OCI-M1 (cell line): ENCODE measurements at regions not wholly inside any gene's neighbourhood (a gene's known extent, or its start where the extent isn't known, plus 50 kb on each side); places are given as distances from the start of the nearest gene placed in this dataset.
"Not testable (repeated sequence)": the region's sequence is repeated elsewhere in the genome, so short reads cannot be mapped to it uniquely, and the experiment has no call there.

Source experiments
- DNase-seq: peaks from one replicate; lab custom pipeline; 2025; lab: John Stamatoyannopoulos, UW

GRCh38 chr3:89923921-89924610 is 816.6 kb downstream of the EPHA3 start:
- DNase-seq = no peak

DNA sequence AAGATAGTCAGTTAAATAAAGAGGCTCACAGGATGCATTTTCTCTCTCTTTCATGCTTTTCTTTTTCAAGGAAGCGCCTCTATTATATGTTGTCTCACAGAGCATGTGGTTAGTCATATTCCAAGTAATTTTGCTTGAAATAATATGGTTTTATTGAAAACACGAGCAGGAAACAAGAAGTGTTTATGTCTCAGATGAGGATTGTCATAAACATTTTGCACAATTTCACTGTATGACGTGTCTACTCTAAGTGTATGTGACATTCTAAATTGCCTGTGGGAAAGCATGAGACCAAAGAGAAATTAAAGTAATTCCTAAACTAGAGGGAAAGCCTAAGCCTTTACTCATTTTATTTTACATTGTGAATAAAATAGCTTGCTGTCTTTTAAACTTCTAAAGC is 818.6 kb downstream of the EPHA3 start:
- no peak for DNase-seq

DNA sequence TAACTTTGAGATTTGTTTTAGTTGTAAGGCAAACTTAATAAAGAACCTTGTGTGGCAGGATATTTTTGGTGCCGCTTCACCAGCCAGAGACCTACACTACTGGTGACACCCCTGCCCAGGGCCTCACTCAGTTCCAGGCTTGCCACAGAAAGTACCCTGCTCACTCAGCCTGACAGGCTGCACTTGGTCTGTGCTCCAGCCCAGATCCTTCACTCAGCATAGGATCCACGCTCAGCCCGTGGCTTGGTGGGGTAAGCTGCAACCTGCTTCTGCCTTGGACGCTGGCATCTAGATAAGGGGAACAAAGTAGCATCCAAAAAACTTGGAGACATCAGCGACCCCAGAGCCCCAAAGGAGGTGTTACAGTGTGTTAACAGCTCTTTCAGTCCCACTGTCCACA is 825.5 kb downstream of the EPHA3 start:
- DNase-seq = no peak

- DNase-seq = not testable (repeated sequence)
Observed at GRCh38 chr3:89944461-89944860, 837.0 kb downstream of the EPHA3 start.

DNA sequence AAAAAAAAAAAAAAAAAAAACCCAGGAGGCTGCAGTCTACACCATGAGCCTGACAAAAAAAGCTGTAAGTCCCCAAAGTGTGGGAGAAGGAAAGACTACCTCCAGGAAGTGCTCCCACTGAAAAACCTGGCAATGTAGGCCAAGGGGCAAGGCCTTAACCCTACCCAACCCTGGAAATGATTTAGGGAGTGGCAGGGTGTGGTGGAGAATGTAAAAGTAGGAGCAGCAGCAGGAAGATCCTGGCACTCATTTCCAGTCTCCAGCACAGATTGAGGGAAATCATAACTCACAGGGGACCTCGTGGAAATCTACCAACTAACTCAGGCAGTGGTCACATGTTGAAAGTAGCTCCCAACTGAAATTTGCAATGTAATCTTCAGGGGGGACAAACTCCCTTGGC is 839.5 kb downstream of the EPHA3 start:
- DNase-seq = no peak

GRCh38 chr3:89947337-89947954 is 840.0 kb downstream of the EPHA3 start:
- DNase-seq = no peak

DNA sequence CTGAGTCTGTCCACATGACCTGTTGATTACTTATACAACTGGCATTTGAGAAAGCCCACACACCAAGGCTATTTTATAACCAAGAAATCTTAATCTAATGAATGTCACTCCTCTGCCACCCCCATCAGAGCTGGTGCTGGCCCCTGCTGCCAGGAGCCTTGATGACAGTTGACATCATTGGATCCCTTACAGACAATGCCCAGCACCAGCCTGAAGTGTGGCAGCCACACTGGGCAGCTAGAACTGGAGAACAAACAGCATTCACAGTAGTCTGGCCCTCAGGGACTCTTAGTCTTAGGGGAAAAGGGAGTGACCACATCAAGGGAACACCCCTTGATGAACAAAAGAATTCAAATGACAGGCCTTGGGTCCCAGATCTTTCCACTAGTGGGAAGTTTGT is 840.6 kb downstream of the EPHA3 start:
- no peak for DNase-seq

DNA sequence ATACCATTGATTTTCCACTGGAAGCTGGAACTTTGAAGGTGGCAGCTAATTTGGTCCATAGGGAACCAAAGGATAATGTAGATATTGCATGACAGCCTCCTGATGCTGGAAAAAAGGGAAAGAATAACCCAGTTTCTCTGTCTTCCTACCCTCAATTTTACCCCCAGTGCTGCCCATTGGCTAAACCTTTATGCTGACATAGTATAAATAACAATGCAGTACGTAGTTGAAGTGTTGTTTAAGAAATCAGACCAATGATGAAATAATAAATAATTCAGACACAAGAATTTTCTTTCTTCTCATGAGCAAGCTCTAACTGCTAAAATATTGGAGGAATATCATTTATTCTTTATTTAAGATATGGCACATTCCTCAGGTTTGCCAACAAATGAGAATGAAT is 843.4 kb downstream of the EPHA3 start:
- DNase-seq = no peak

DNA sequence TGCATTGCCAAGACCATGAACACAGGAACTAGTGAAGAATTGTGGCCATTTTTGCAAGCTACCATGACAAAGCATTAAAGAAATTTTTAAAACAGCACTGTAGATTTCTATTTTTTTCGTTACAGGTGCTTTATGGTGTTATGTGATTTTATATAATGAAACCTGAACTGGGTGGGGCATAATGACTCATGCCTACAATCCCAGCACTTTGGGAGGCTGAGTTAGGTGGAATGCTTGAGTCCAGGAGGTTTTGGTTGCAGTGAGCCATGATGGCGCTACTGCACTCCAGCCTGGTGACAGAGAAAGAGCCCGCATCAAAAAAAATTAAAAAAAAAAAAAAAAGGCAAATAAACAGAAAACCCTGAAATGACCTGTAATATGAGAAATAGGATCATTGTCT is 846.7 kb downstream of the EPHA3 start:
- no peak for DNase-seq

- DNase-seq = no peak
Observed at GRCh38 chr3:89955156-89955555, 847.7 kb downstream of the EPHA3 start.

- DNase-seq = no peak
Observed at GRCh38 chr3:89957451-89957850, 850.0 kb downstream of the EPHA3 start.

DNA sequence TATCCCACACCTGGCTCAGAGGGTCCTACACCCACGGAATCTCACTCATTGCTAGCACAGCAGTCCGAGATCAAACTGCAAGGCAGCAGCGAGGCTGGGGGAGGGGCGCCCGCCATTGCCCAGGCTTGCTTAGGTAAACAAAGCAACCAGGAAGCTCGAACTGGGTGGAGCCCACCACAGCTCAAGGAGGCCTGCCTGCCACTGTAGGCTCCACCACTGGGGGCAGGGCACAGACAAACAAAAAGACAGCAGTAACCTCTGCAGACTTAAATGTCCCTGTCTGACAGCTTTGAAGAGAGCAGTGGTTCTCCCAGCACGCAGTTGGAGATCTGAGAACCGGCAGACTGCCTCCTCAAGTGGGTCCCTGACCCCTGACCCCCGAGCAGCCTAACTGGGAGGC is 850.7 kb downstream of the EPHA3 start:
- not testable (repeated sequence) for DNase-seq

DNA sequence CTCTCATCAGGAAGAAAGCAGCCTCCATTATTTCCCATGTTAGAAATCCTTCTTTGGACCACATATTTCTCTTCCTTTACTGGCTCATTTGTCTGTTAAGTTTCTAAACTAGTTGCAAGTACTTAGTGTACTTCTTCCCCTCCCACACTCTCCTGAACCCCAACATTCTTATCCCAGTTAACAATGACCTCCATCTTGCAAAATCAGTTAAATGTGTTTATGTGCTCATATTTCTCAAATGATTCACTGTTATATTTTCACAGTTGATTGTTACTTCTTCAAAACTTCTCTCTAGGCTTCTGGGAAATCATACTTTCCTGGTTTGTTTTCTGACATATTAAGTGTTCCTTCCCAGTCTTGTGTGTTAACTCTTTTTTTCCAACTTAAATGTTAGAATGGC is 856.9 kb downstream of the EPHA3 start:
- DNase-seq = no peak

DNA sequence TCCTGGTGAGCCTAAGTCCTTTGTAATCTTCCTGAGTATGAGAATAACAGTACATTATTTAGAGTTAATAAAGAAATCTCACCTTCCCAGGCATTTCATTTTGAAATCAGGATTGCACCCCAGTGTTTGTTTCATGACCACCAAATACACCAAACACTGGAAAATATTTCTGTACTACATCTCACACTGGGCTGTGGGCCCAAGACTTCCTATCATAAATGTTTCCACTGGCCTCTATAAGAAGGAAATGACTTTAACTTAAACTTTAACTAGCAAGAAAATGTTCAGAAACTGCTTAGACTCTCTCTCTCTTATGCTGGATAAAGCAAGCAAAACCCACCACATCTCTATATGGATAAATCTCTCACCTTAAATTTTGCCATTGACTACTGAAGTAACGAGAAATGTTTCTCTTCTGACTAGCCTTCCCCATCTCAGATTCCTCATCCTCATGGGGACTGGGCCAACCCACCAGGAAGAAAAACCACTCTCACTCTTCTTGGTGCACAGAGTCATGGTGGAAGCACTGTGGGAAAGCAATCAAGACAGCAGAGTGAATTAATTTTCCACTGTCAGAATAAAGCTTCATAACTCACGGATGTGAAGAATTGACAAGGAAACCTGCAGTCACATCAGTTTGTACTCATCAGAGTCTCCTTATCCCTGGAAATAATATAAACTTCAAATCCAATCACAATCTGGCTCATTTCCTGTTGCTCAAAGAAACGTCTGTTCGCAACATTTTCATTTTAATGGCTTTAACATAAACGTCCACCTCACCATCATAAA is 859.6 kb downstream of the EPHA3 start:
- no peak for DNase-seq

DNA sequence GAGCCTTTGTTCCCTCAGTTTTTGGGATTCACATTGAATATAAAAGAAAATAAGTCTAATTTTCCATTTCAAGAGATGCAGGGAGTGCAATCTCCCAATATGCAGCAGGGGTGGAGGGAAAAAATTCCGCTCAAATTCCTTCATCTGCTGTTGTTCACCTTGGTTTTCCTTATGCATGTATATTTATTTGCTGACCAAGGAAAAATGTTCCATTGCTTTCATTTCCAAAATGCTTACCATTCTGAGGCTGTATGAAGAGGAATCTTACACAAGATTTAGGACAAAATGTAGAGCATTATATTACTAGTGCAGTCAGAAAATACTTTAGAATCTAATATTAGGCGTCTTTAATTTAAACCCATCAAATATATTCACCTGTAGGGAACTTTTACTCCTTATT is 863.9 kb downstream of the EPHA3 start:
- DNase-seq = no peak

DNA sequence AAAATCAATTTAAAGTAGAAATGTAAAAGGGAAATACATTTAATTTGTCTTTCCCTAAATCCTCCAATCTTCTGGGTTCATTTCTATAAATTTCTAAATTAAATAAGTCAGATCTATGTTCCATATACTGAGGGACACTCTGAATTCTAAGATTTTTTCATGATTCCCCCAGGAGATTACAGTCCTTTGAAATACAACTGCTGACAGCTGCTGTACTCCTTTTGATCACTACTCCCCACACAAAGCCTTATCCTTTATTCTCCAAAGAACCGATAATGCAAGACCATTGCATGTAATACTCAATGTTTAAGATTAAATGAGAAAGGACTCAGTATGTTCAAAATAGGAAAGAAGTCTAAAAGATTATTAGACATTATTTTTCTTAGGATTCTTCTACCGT is 865.7 kb downstream of the EPHA3 start:
- DNase-seq = no peak

- DNase-seq = no peak
Observed at GRCh38 chr3:89974903-89975519, 867.6 kb downstream of the EPHA3 start.

- no peak for DNase-seq
Observed at GRCh38 chr3:89983449-89983848, 876.0 kb downstream of the EPHA3 start.

DNA sequence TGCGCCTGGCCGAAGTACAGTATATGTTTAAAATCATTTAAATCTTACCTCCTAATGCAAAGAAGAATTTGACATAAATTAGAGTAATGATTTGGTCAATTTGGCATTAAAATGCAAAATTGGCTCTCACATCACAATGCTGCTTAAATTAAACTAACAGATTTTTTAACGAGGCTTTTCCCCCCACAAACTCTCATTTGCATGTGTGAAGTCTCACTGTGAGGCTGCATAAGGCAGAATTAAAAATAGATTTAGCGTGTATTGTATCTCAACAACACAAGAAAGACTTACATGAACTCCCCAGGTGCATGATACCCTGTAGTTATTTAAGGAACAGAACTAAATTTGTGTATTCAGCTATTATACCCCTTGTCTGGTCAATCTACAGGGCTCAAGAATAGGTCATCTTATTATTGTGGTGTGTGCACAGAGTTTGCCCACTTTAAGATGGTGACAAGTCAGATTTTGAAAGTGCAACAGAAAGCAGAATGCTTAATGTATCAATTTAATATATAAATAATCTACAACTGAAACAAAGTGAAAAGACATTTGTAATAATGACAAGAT is 897.9 kb downstream of the EPHA3 start:
- no peak for DNase-seq

DNA sequence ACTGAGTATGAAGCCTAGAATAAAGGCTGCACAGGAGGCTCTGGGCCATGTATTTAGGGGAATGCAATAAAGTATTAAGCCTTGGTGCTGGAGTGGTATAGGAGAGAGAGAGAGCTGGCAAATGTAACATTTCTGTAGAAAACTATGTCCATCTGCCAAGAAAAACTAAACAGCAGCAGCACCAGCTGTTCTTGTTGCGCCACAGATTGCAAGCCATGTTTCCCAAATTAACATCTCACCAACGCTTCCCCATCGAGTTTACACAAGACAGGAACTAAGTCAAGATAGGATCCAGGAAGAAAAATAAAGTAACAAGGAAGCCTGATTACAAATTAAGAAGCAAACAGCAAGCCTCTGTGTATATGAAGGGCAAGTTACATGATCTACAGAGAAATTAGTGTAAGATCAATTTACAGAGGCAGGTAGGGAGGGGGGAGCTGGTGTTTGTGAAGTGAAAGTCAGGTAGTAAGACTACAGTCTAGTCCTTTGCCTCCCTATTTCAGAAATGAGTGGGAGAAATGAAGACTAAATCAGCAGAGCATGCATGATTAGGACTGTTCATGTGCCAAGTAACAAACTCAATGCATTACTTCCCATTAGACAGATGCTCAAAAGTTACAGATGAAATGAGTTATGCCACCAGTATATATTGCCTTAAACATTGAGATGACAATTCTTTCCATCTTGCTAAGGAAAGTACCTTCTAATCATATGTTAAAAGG is 900.5 kb downstream of the EPHA3 start:
- no peak for DNase-seq

DNA sequence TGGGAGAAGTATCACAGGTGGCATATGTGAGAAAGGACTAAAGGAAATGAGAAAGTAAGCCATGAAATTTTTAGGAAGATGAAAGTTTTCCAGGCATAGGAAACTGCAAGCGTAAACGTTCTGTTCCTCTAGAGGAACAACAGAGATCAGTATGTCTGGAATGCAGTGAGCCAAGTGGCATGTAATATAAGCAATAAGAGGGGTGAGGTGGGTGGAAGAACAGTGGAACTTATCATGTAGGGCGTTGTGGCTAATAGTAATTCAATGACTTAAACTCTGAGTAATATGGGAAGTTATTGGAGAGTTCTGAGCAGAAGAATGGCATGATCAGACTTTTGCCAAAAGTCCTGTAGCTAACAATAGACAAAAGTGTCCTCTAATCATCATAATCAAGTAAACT is 902.9 kb downstream of the EPHA3 start:
- DNase-seq = no peak

DNA sequence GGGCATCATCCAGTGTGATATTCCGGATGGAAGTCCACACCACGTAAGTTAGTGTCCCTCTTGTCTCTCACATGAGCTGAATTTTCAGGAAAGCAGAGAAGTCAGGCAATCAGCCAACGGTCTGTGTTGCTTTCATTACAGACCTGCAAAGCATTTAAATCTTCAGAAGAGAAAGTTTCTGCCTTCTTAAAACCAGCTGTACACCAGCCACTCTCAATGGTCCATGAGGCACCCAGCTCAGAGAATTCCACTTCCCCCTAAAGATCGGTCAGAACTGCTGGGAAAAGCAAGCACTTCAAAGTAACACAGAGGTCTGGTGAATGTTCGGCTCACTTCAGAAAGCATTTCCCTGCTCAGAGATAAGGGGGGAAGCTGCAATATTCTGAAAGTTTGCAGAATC is 903.7 kb downstream of the EPHA3 start:
- peak; percentile 6 for DNase-seq
